ENCODE measurements at regions not wholly inside any gene's neighbourhood (a gene's known extent, or its start where the extent isn't known, plus 50 kb on each side); places are given as distances from the start of the nearest gene placed in this dataset.

- WGBS, 3 donors = 80 to 85% (median 82%) methylated on average over 2 of the region's 2 CpGs
- no peaks in the 10 kb centered on the region for H3K9me3 ChIP-seq
Measured at GRCh38 chr11:36726420-36726819, 128.4 kb upstream of the RAG2 start.

GRCh38 chr11:36724742-36725385 is 126.8 kb upstream of the RAG2 start:
- DNase-seq = no peak

More at GRCh38 chr11:36726420-36726819, 128.4 kb upstream of the RAG2 start:
- Histone ChIP-seq H3K27me3 (ENCODE audit: insufficient read depth in 3 of 3, low read length in 2 of 3) (no peaks in the 10 kb centered on the region), H3K27ac (no peak overlapping the region), H3K4me1 (no peaks in the 10 kb centered on the region), H3K4me3 (no peak overlapping the region), H3K36me3 (ENCODE audit: insufficient read depth in 1 of 2, low read depth in 1 of 2) (no peaks in the 10 kb centered on the region)
- ATAC-seq = no peak
- no peak for DNase-seq
- TF ChIP-seq CTCF (IDR thresholded peaks at IDR 0.05) = no peak
- intact Hi-C loops (cut with DNase I) = no loop called here

GRCh38 chr11:36722421-36722820 is 124.4 kb upstream of the RAG2 start:
- Histone ChIP-seq H3K9me3 (no peaks in the 10 kb centered on the region), H3K4me3 (no peak overlapping the region), H3K36me3 (ENCODE audit: insufficient read depth in 1 of 2, low read depth in 1 of 2) (no peaks in the 10 kb centered on the region), H3K27ac (no peak overlapping the region), H3K27me3 (ENCODE audit: insufficient read depth in 3 of 3, low read length in 2 of 3) (no peaks in the 10 kb centered on the region), H3K4me1 (no peaks in the 10 kb centered on the region)
- intact Hi-C loops (cut with DNase I) = no loop called here
- DNase-seq (no peak), ATAC-seq (no peak)
- TF ChIP-seq CTCF (IDR thresholded peaks at IDR 0.05) = no peak
- WGBS, 3 donors = 80 to 89% (median 88%) methylated on average over 2 of the region's 2 CpGs

More at GRCh38 chr11:36724742-36725385, 126.8 kb upstream of the RAG2 start:
- Histone ChIP-seq H3K27me3 (ENCODE audit: insufficient read depth in 3 of 3, low read length in 2 of 3) (no peaks in the 10 kb centered on the region), H3K4me1 (no peaks in the 10 kb centered on the region), H3K36me3 (ENCODE audit: insufficient read depth in 1 of 2, low read depth in 1 of 2) (no peaks in the 10 kb centered on the region), H3K4me3 (no peak overlapping the region), H3K27ac (no peak overlapping the region), H3K9me3 (no peaks in the 10 kb centered on the region)
- ATAC-seq = no peak
- intact Hi-C loops (cut with DNase I) = no loop called here
- no peak for TF ChIP-seq CTCF (IDR thresholded peaks at IDR 0.05)
- 70 to 78% (median 72%) methylated on average over 5 of the region's 5 CpGs for WGBS, 3 donors

- intact Hi-C loops (cut with DNase I) = no loop called here
- no peak overlapping the region for H3K4me3 ChIP-seq
- DNase-seq (no peak), ATAC-seq (no peak)
- 65 to 72% (median 66%) methylated on average over 8 of the region's 8 CpGs for whole genome bisulfite sequencing, 3 donors
- no peaks in the 10 kb centered on the region for H3K9me3 ChIP-seq
- no peaks in the 10 kb centered on the region for H3K27me3 ChIP-seq (ENCODE audit: insufficient read depth in 3 of 3, low read length in 2 of 3)
- H3K4me1 ChIP-seq = no peaks in the 10 kb centered on the region
- H3K36me3 ChIP-seq (ENCODE audit: insufficient read depth in 1 of 2, low read depth in 1 of 2) = no peaks in the 10 kb centered on the region
- no peak for TF ChIP-seq CTCF (IDR thresholded peaks at IDR 0.05)
- no peak overlapping the region for H3K27ac ChIP-seq
Measured at GRCh38 chr11:36719358-36720107, 121.5 kb upstream of the RAG2 start.

All from psoas muscle (tissue), 7 donors.